Neutrophil (primary cell): ENCODE measurements at regions not wholly inside any gene's neighbourhood (a gene's known extent, or its start where the extent isn't known, plus 50 kb on each side); places are given as distances from the start of the nearest gene placed in this dataset.

ENCODE experiments used
- H3K27ac ChIP-seq: fragments of 200-600 bp; sonication (generic); 2 replicates; pipeline ENCODE4 v1.5.1; 2016; ENCODE audit warnings: mild to moderate bottlenecking, moderate library complexity
- H3K27me3 ChIP-seq: fragments of 200-600 bp; sonication (generic); 2 replicates; pipeline ENCODE4 v1.6.0; 2016; ENCODE audit warnings: mild to moderate bottlenecking
- H3K36me3 ChIP-seq: fragments of 200-600 bp; sonication (generic); 2 replicates; pipeline ENCODE4 v1.5.1; 2017
- H3K4me1 ChIP-seq, 2 experiments: fragments of 200-600 bp in 1 of 2; sonication (generic) in 1 of 2; 1 replicate in 1 of 2; 2 replicates in 1 of 2; pipeline versions ENCODE4 v1.5.1 to v1.6.1; 2013 to 2016; ENCODE audit warnings: low read depth in 1 of 2, low read length in 1 of 2, mild to moderate bottlenecking in 1 of 2, moderate library complexity in 1 of 2; ENCODE audit not compliant: control insufficient read depth in 1 of 2, insufficient read depth in 1 of 2
- H3K4me3 ChIP-seq, 2 experiments: fragments of 200-600 bp in 1 of 2; sonication (generic) in 1 of 2; 1 replicate in 1 of 2; 2 replicates in 1 of 2; pipeline ENCODE4 v1.5.1; 2013 to 2016; ENCODE audit warnings: low read depth in 1 of 2, low read length in 1 of 2, mild to moderate bottlenecking in 1 of 2, moderate library complexity in 1 of 2
- H3K9me3 ChIP-seq: fragments of 200-600 bp; sonication (generic); 2 replicates; pipeline ENCODE4 v1.5.1; 2016
- CTCF ChIP-seq: fragments of 200-600 bp; sonication (generic); IDR thresholded peaks from 2 replicates; pipeline ENCODE4 v1.5.1; 2016; ENCODE audit warnings: antibody characterized with exemption

GRCh38 chr12:127779301-127780045 is 487.5 kb upstream of the TMEM132C start:
- TF ChIP-seq CTCF: no peak
- Histone ChIP-seq H3K4me3 (no peak overlapping the region), H3K27me3 (no peaks in the 10 kb centered on the region), H3K27ac (no peak overlapping the region), H3K36me3 (no peaks in the 10 kb centered on the region), H3K4me1 (no peaks in the 10 kb centered on the region), H3K9me3 (no peaks in the 10 kb centered on the region)

GRCh38 chr12:127780881-127781280 is 486.1 kb upstream of the TMEM132C start:
- Histone ChIP-seq H3K4me1 (no peaks in the 10 kb centered on the region), H3K36me3 (no peaks in the 10 kb centered on the region), H3K27me3 (no peaks in the 10 kb centered on the region), H3K4me3 (no peak overlapping the region), H3K27ac (no peak overlapping the region), H3K9me3 (no peaks in the 10 kb centered on the region)
- no peak for TF ChIP-seq CTCF

- no peak overlapping the region for H3K27ac ChIP-seq
- no peak overlapping the region for H3K4me3 ChIP-seq
- no peaks in the 10 kb centered on the region for H3K9me3 ChIP-seq
- TF ChIP-seq CTCF: no peak
- H3K36me3 ChIP-seq: no peaks in the 10 kb centered on the region
- H3K4me1 ChIP-seq: no peaks in the 10 kb centered on the region
- H3K27me3 ChIP-seq: no peaks in the 10 kb centered on the region
Observed at GRCh38 chr12:127781336-127781735, 485.6 kb upstream of the TMEM132C start.

GRCh38 chr12:127785540-127785939 is 481.4 kb upstream of the TMEM132C start:
- Histone ChIP-seq H3K9me3 (no peaks in the 10 kb centered on the region), H3K27me3 (no peaks in the 10 kb centered on the region), H3K4me3 (no peak overlapping the region), H3K27ac (no peak overlapping the region), H3K36me3 (no peaks in the 10 kb centered on the region), H3K4me1 (no peaks in the 10 kb centered on the region)
- TF ChIP-seq CTCF: no peak

- H3K27me3 ChIP-seq: no peaks in the 10 kb centered on the region
- no peaks in the 10 kb centered on the region for H3K9me3 ChIP-seq
- no peaks in the 10 kb centered on the region for H3K36me3 ChIP-seq
- no peak overlapping the region for H3K4me3 ChIP-seq
- no peak overlapping the region for H3K27ac ChIP-seq
- TF ChIP-seq CTCF: no peak
- no peaks in the 10 kb centered on the region for H3K4me1 ChIP-seq
Observed at GRCh38 chr12:127785986-127786590, 480.9 kb upstream of the TMEM132C start.
